ENCODE measurements at regions not wholly inside any gene's neighbourhood (a gene's known extent, or its start where the extent isn't known, plus 50 kb on each side); places are given as distances from the start of the nearest gene placed in this dataset.

DNA sequence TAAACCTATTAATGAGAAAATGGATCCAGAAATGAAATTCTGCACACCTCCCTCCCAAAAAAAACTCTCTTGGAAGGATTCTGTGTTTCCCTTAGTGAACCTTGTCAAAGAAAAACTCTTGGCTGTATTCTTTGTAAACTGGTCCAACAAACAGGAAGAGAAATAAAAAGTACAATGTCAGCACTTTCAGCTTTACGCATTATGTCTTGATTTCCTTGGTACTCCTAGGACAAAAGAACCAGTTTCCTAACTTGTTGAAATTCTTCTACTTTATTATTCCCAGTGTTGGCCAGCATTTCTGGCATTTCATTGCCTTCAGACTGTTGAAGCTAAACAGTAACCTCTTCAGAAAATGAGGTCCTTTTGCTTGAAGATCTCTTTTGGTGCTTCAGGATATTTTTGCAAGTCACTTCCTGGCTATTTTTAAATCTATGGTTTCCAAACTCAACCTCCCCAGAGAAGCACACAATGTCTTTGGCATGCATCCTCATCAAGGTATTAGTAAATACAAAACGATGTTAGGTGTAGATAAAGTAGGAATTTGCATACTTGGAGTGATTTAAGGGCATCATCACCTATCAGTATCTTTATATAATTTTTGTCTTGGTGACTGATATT is 342.7 kb downstream of the AASDHPPT start:
- POLR2A ChIA-PET: no interaction called here

GRCh38 chr11:106420686-106421085 is 343.2 kb downstream of the AASDHPPT start:
- H2AFZ ChIP-seq (ENCODE audit: low read length): no peak overlapping the region
- CTCF ChIA-PET (ENCODE audit: low intra/inter-chr PET ratio, low total read pairs): no interaction called here
- intact Hi-C loops (cut with micrococcal nuclease; ENCODE audit: unreplicated experiment) (no loop called here), in situ Hi-C loops (cut with HindIII; ENCODE audit: extremely low pct_ligation_motif_present, low pct_unique_long_range_greater_than_20kb) (no loop called here)
- H3K36me3 ChIP-seq (replicated peaks in 1 of 2; ENCODE audit: control insufficient read depth in 1 of 2, insufficient read depth in 2 of 2, low read length in 2 of 2): no peaks in the 10 kb centered on the region
- no peaks in the 10 kb centered on the region; a peak in 1 of 5 replicates for H3K27me3 ChIP-seq (ENCODE audit: control insufficient read depth in 1 of 2, insufficient read depth in 2 of 2, low read length in 2 of 2)
- no peaks in the 10 kb centered on the region for H3K79me2 ChIP-seq (ENCODE audit: insufficient read depth, low read length)
- peaks cover 32% of the 10 kb centered on the region for H3K9me3 ChIP-seq (ENCODE audit: low read length)
- no peak overlapping the region for H3K4me3 ChIP-seq (replicated peaks in 1 of 3; ENCODE audit: insufficient read depth in 1 of 3, low read depth in 2 of 3, low read length in 3 of 3)
- DNase-seq (ENCODE audit: low spot score) (no peak), FAIRE-seq (no peak), ATAC-seq (no peak)
- no peaks in the 10 kb centered on the region for H3K4me1 ChIP-seq (ENCODE audit: insufficient read depth, low read length)
- TF ChIP-seq TEAD3 (CRISPR knock-in tag; optimal IDR thresholded peaks at IDR 0.05; ENCODE audit: borderline replicate concordance) (no peak), ZNF713 (CRISPR knock-in tag; IDR thresholded peaks at IDR 0.05) (no peak), REL (CRISPR knock-in tag; conservative IDR thresholded peaks at IDR 0.05) (no peak)
- no peak overlapping the region for H3K9ac ChIP-seq (ENCODE audit: insufficient read depth, low read depth, low read length)
- no peaks in the 10 kb centered on the region for H4K20me1 ChIP-seq (ENCODE audit: insufficient read depth, low read length)
- POLR2A ChIA-PET: no interaction called here
- BruUV-seq (replicated peaks): no TSS peak
- H3K27ac ChIP-seq (ENCODE audit: extremely low read length, insufficient read depth, low read length): no peak overlapping the region
- no peak overlapping the region for H3K4me2 ChIP-seq (ENCODE audit: low read depth, low read length)

More for the DNA sequence above, 342.7 kb downstream of the AASDHPPT start:
- Histone ChIP-seq H3K4me3 (replicated peaks in 1 of 3; ENCODE audit: insufficient read depth in 1 of 3, low read depth in 2 of 3, low read length in 3 of 3) (no peak overlapping the region), H3K4me2 (ENCODE audit: low read depth, low read length) (no peak overlapping the region), H2AFZ (ENCODE audit: low read length) (no peak overlapping the region), H3K79me2 (ENCODE audit: insufficient read depth, low read length) (no peaks in the 10 kb centered on the region), H4K20me1 (ENCODE audit: insufficient read depth, low read length) (no peaks in the 10 kb centered on the region), H3K9me3 (ENCODE audit: low read length) (peaks cover 37% of the 10 kb centered on the region), H3K9ac (ENCODE audit: insufficient read depth, low read depth, low read length) (no peak overlapping the region), H3K27ac (ENCODE audit: extremely low read length, insufficient read depth, low read length) (no peak overlapping the region), H3K36me3 (replicated peaks in 1 of 2; ENCODE audit: control insufficient read depth in 1 of 2, insufficient read depth in 2 of 2, low read length in 2 of 2) (no peaks in the 10 kb centered on the region), H3K4me1 (ENCODE audit: insufficient read depth, low read length) (no peaks in the 10 kb centered on the region), H3K27me3 (ENCODE audit: control insufficient read depth in 1 of 2, insufficient read depth in 2 of 2, low read length in 2 of 2) (no peaks in the 10 kb centered on the region; a peak in 1 of 5 replicates)
- FAIRE-seq: no peak
- BruUV-seq (replicated peaks): no TSS peak
- intact Hi-C loops (cut with micrococcal nuclease; ENCODE audit: unreplicated experiment): no loop called here
- CTCF ChIA-PET (ENCODE audit: low intra/inter-chr PET ratio, low total read pairs): no interaction called here
- in situ Hi-C loops (cut with HindIII; ENCODE audit: extremely low pct_ligation_motif_present, low pct_unique_long_range_greater_than_20kb): no loop called here
- TF ChIP-seq, protein P1, sequence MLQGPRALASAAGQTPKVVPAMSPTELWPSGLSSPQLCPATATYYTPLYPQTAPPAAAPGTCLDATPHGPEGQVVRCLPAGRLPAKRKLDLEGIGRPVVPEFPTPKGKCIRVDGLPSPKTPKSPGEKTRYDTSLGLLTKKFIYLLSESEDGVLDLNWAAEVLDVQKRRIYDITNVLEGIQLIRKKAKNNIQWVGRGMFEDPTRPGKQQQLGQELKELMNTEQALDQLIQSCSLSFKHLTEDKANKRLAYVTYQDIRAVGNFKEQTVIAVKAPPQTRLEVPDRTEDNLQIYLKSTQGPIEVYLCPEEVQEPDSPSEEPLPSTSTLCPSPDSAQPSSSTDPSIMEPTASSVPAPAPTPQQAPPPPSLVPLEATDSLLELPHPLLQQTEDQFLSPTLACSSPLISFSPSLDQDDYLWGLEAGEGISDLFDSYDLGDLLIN (CRISPR knock-in tag; IDR thresholded peaks at IDR 0.05; ENCODE audit: borderline replicate concordance): no peak
- TF ChIP-seq, protein P2, sequence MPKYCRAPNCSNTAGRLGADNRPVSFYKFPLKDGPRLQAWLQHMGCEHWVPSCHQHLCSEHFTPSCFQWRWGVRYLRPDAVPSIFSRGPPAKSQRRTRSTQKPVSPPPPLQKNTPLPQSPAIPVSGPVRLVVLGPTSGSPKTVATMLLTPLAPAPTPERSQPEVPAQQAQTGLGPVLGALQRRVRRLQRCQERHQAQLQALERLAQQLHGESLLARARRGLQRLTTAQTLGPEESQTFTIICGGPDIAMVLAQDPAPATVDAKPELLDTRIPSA (CRISPR knock-in tag; IDR thresholded peaks at IDR 0.05; ENCODE audit: borderline replicate concordance): no peak
- no peak for TF ChIP-seq YY1 (IDR thresholded peaks at IDR 0.05; ENCODE audit: insufficient read depth, insufficient replicate concordance, low read depth, low read length)
- TF ChIP-seq ZNF331 (CRISPR knock-in tag; IDR thresholded peaks at IDR 0.05): no peak
- peak; percentile 91 for TF ChIP-seq MAFF (IDR thresholded peaks at IDR 0.05; ENCODE audit: low read depth, low read length)
- peak; percentile 90 to 95 for TF ChIP-seq MAFK (conservative IDR thresholded peaks at IDR 0.05 in 1 of 2, IDR thresholded peaks at IDR 0.05 in 1 of 2; ENCODE audit: low read length in 2 of 2)
- no peak for DNase-seq (ENCODE audit: low spot score)
- WGBS (ENCODE audit: low lambda C conversion rate): 46% methylated on average over 2 of the region's 2 CpGs
- no peak for ATAC-seq
